ENCODE measurements at regions not wholly inside any gene's neighbourhood (a gene's known extent, or its start where the extent isn't known, plus 50 kb on each side); places are given as distances from the start of the nearest gene placed in this dataset.

DNA sequence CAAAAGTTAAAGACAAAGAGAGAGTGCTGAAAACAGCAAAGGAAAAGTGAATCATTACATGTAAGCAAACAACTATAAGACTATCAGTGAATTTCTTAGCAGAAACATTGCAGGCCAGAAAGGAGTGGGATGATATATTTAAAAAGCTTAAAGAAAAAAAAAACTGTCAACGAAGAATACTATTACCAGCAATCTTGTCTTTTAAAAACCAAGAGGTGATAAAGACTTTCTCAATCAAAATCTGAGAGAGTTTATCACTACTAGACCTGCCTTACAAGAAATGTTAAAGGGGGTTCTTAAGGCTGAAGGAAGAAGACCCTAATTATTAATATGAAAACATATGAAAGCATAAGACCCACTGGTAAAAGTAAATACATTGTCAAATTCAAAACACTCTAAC, 132.5 kb upstream of the ZCCHC13 start:
- no peak for TF ChIP-seq CTCF (IDR thresholded peaks at IDR 0.05)
- no peak for TF ChIP-seq ZFX (IDR thresholded peaks at IDR 0.05; ENCODE audit: borderline replicate concordance)

Measured in 22Rv1 (cell line).